ENCODE measurements at regions not wholly inside any gene's neighbourhood (a gene's known extent, or its start where the extent isn't known, plus 50 kb on each side); places are given as distances from the start of the nearest gene placed in this dataset.

DNA sequence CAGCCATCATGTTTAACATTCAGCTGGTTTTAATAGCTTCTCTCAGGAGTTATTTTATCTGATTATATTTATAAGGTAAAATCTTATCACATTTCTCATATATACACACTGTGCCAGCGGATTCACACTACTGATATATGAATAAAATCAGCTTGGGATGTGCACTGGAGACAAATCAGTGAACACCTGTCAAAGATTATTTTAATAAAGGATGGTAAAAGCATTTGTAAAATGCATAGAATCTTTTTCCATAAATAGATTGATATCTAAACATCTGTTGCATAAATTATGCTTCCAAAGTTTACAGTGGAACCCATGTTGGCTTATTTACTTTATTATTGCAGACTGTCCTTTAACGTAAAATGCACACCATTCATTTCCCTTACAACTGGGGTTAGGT is 1125.8 kb upstream of the CNTN5 start:
- TF ChIP-seq EZH2 (IDR thresholded peaks at IDR 0.05; ENCODE audit: borderline replicate concordance, insufficient read depth, low read depth, low read length, poor library complexity, severe bottlenecking): no peak
- TF ChIP-seq, protein P1, sequence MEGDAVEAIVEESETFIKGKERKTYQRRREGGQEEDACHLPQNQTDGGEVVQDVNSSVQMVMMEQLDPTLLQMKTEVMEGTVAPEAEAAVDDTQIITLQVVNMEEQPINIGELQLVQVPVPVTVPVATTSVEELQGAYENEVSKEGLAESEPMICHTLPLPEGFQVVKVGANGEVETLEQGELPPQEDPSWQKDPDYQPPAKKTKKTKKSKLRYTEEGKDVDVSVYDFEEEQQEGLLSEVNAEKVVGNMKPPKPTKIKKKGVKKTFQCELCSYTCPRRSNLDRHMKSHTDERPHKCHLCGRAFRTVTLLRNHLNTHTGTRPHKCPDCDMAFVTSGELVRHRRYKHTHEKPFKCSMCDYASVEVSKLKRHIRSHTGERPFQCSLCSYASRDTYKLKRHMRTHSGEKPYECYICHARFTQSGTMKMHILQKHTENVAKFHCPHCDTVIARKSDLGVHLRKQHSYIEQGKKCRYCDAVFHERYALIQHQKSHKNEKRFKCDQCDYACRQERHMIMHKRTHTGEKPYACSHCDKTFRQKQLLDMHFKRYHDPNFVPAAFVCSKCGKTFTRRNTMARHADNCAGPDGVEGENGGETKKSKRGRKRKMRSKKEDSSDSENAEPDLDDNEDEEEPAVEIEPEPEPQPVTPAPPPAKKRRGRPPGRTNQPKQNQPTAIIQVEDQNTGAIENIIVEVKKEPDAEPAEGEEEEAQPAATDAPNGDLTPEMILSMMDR (IDR thresholded peaks at IDR 0.05): no peak
